ENCODE measurements at regions not wholly inside any gene's neighbourhood (a gene's known extent, or its start where the extent isn't known, plus 50 kb on each side); places are given as distances from the start of the nearest gene placed in this dataset.

- H3K27ac ChIP-seq, result no peak overlapping the region
- no peak for TF ChIP-seq CTCF (conservative IDR thresholded peaks at IDR 0.05)
Observed at GRCh38 chr20:61052776-61053442, 199.2 kb upstream of the CDH4 start.

- no peak overlapping the region for H3K27ac ChIP-seq
- TF ChIP-seq CTCF (conservative IDR thresholded peaks at IDR 0.05), result no peak
Observed at GRCh38 chr20:61053487-61053886, 198.6 kb upstream of the CDH4 start.

- no peak overlapping the region for H3K27ac ChIP-seq
Observed at GRCh38 chr20:61053889-61054288, 198.2 kb upstream of the CDH4 start.

GRCh38 chr20:61054411-61054810, 197.7 kb upstream of the CDH4 start:
- no peak for TF ChIP-seq CTCF (conservative IDR thresholded peaks at IDR 0.05)
- H3K27ac ChIP-seq, result no peak overlapping the region

More at GRCh38 chr20:61053889-61054288, 198.2 kb upstream of the CDH4 start:
- no peak for TF ChIP-seq CTCF (conservative IDR thresholded peaks at IDR 0.05)

- no peak for TF ChIP-seq CTCF (conservative IDR thresholded peaks at IDR 0.05)
- H3K27ac ChIP-seq, result no peak overlapping the region
Observed at GRCh38 chr20:61055180-61056010, 196.7 kb upstream of the CDH4 start.

GRCh38 chr20:61056116-61056515, 195.9 kb upstream of the CDH4 start:
- no peak overlapping the region for H3K27ac ChIP-seq
- TF ChIP-seq CTCF (conservative IDR thresholded peaks at IDR 0.05), result no peak

GRCh38 chr20:61056627-61057442, 195.2 kb upstream of the CDH4 start:
- no peak overlapping the region for H3K27ac ChIP-seq
- TF ChIP-seq CTCF (conservative IDR thresholded peaks at IDR 0.05), result no peak
